ENCODE measurements at regions not wholly inside any gene's neighbourhood (a gene's known extent, or its start where the extent isn't known, plus 50 kb on each side); places are given as distances from the start of the nearest gene placed in this dataset.
"Not testable (repeated sequence)": the region's sequence is repeated elsewhere in the genome, so short reads cannot be mapped to it uniquely, and the experiment has no call there.

- not testable (repeated sequence) for H3K4me3 ChIP-seq (ENCODE audit: low read length in 3 of 3); H3K4me1 ChIP-seq (ENCODE audit: control insufficient read depth in 3 of 3, insufficient read depth in 3 of 3, low read length in 3 of 3); H3K9ac ChIP-seq (ENCODE audit: low read depth in 1 of 3, low read length in 3 of 3); H3K9me3 ChIP-seq (ENCODE audit: control insufficient read depth in 3 of 3, low read length in 3 of 3); H3K27me3 ChIP-seq (ENCODE audit: control insufficient read depth in 3 of 3, insufficient read depth in 3 of 3, low read length in 3 of 3); H3K36me3 ChIP-seq (ENCODE audit: control insufficient read depth in 3 of 3, insufficient read depth in 3 of 3, low read length in 3 of 3); H3K27ac ChIP-seq (ENCODE audit: low read depth, low read length)
These were observed 158.1 kb upstream of the CDK13 start for GRCh38 chr7:39791911-39792310.

GRCh38 chr7:39793026-39793425 lies 157.0 kb upstream of the CDK13 start:
- not testable (repeated sequence) for H3K4me1 ChIP-seq (ENCODE audit: control insufficient read depth in 3 of 3, insufficient read depth in 3 of 3, low read length in 3 of 3)

GRCh38 chr7:39793851-39794250 lies 156.2 kb upstream of the CDK13 start:
- not testable (repeated sequence) for H3K9ac ChIP-seq (ENCODE audit: low read depth in 1 of 3, low read length in 3 of 3); H3K27me3 ChIP-seq (ENCODE audit: control insufficient read depth in 3 of 3, insufficient read depth in 3 of 3, low read length in 3 of 3); H3K9me3 ChIP-seq (ENCODE audit: control insufficient read depth in 3 of 3, low read length in 3 of 3); H3K4me1 ChIP-seq (ENCODE audit: control insufficient read depth in 3 of 3, insufficient read depth in 3 of 3, low read length in 3 of 3); H3K27ac ChIP-seq (ENCODE audit: low read depth, low read length); H3K4me3 ChIP-seq (ENCODE audit: low read length in 3 of 3); H3K36me3 ChIP-seq (ENCODE audit: control insufficient read depth in 3 of 3, insufficient read depth in 3 of 3, low read length in 3 of 3)

More at GRCh38 chr7:39793026-39793425, 157.0 kb upstream of the CDK13 start:
- H3K27ac ChIP-seq (ENCODE audit: low read depth, low read length); H3K4me3 ChIP-seq (ENCODE audit: low read length in 3 of 3); H3K9ac ChIP-seq (ENCODE audit: low read depth in 1 of 3, low read length in 3 of 3); H3K9me3 ChIP-seq (ENCODE audit: control insufficient read depth in 3 of 3, low read length in 3 of 3); H3K27me3 ChIP-seq (ENCODE audit: control insufficient read depth in 3 of 3, insufficient read depth in 3 of 3, low read length in 3 of 3); H3K36me3 ChIP-seq (ENCODE audit: control insufficient read depth in 3 of 3, insufficient read depth in 3 of 3, low read length in 3 of 3): not testable (repeated sequence)

GRCh38 chr7:39796947-39797346 lies 153.1 kb upstream of the CDK13 start:
- not testable (repeated sequence) for H3K36me3 ChIP-seq (ENCODE audit: control insufficient read depth in 3 of 3, insufficient read depth in 3 of 3, low read length in 3 of 3); H3K9me3 ChIP-seq (ENCODE audit: control insufficient read depth in 3 of 3, low read length in 3 of 3); H3K4me3 ChIP-seq (ENCODE audit: low read length in 3 of 3); H3K27ac ChIP-seq (ENCODE audit: low read depth, low read length); H3K9ac ChIP-seq (ENCODE audit: low read depth in 1 of 3, low read length in 3 of 3); H3K27me3 ChIP-seq (ENCODE audit: control insufficient read depth in 3 of 3, insufficient read depth in 3 of 3, low read length in 3 of 3); H3K4me1 ChIP-seq (ENCODE audit: control insufficient read depth in 3 of 3, insufficient read depth in 3 of 3, low read length in 3 of 3)

- H3K9me3 ChIP-seq (ENCODE audit: control insufficient read depth in 3 of 3, low read length in 3 of 3) = not testable (repeated sequence)
These were observed 152.0 kb upstream of the CDK13 start for GRCh38 chr7:39798077-39798476.

DNA sequence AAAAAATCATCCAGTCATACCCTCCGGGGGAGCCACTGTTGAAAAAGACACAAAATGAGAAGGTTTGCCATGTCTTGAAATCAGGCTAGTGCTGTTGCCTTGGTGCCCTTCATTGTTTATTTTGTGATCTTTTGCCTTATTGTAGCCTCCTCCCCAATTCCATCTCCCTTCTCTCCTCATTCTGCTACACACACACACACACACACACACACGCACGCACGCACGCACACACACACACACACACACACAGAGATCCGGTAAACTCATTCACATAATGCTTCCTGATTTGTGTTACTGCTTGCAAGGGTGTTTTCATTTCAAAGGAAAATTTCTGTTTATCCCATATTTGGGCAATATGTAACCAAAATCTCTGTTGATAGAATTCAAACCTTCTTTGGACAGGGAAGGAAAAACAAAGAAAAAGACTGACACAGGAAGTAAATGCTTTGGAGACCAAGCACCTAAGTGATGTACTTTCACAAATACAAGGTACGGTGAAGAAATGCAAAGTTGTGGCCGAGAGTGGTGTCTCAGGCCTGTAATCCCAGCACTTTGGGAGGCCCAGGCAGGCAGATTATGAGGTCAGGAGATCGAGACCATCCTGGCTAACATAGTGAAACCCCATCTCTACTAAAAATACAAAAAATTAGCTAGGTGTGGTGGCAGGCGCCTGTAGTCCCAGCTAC lies 141.1 kb upstream of the CDK13 start:
- H3K27ac ChIP-seq (ENCODE audit: low read depth, low read length) = no peak overlapping the region
- no peaks in the 10 kb centered on the region for H3K9me3 ChIP-seq (ENCODE audit: control insufficient read depth in 3 of 3, low read length in 3 of 3)
- H3K36me3 ChIP-seq (ENCODE audit: control insufficient read depth in 3 of 3, insufficient read depth in 3 of 3, low read length in 3 of 3) = no peaks in the 10 kb centered on the region
- H3K4me3 ChIP-seq (ENCODE audit: low read length in 3 of 3) = no peak overlapping the region
- H3K4me1 ChIP-seq (ENCODE audit: control insufficient read depth in 3 of 3, insufficient read depth in 3 of 3, low read length in 3 of 3) = no peaks in the 10 kb centered on the region
- no peak overlapping the region for H3K9ac ChIP-seq (ENCODE audit: low read depth in 1 of 3, low read length in 3 of 3)
- H3K27me3 ChIP-seq (ENCODE audit: control insufficient read depth in 3 of 3, insufficient read depth in 3 of 3, low read length in 3 of 3) = no peaks in the 10 kb centered on the region

More at GRCh38 chr7:39798077-39798476, 152.0 kb upstream of the CDK13 start:
- H3K9ac ChIP-seq (ENCODE audit: low read depth in 1 of 3, low read length in 3 of 3); H3K36me3 ChIP-seq (ENCODE audit: control insufficient read depth in 3 of 3, insufficient read depth in 3 of 3, low read length in 3 of 3); H3K27ac ChIP-seq (ENCODE audit: low read depth, low read length); H3K27me3 ChIP-seq (ENCODE audit: control insufficient read depth in 3 of 3, insufficient read depth in 3 of 3, low read length in 3 of 3); H3K4me1 ChIP-seq (ENCODE audit: control insufficient read depth in 3 of 3, insufficient read depth in 3 of 3, low read length in 3 of 3); H3K4me3 ChIP-seq (ENCODE audit: low read length in 3 of 3): not testable (repeated sequence)

DNA sequence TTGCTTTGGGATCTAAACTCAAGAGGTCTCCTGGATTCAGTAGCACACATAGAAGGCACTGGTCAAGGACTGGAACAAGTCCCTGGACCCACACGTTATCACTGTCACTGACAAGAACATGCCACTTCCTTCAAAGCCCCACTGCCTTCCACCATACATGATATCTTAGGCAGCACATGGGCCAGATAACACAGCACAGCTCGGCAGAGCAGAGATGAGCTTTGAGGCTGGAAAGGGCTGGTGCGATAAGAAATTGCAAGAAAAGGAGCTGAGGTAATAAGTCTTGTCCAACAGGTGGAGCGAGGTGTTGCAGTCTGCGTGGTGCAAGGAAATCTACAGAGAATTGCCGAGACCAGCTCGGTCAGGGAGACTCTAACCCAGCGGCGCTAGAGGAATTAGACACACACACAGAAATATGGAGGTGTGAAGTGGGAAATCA lies 139.8 kb upstream of the CDK13 start:
- Histone ChIP-seq H3K9me3 (ENCODE audit: control insufficient read depth in 3 of 3, low read length in 3 of 3) (no peaks in the 10 kb centered on the region), H3K27me3 (ENCODE audit: control insufficient read depth in 3 of 3, insufficient read depth in 3 of 3, low read length in 3 of 3) (no peaks in the 10 kb centered on the region), H3K9ac (ENCODE audit: low read depth in 1 of 3, low read length in 3 of 3) (no peak overlapping the region), H3K4me1 (ENCODE audit: control insufficient read depth in 3 of 3, insufficient read depth in 3 of 3, low read length in 3 of 3) (no peaks in the 10 kb centered on the region), H3K36me3 (ENCODE audit: control insufficient read depth in 3 of 3, insufficient read depth in 3 of 3, low read length in 3 of 3) (no peaks in the 10 kb centered on the region), H3K27ac (ENCODE audit: low read depth, low read length) (no peak overlapping the region), H3K4me3 (ENCODE audit: low read length in 3 of 3) (no peak overlapping the region)

GRCh38 chr7:39810710-39811109 lies 139.3 kb upstream of the CDK13 start:
- H3K4me3 ChIP-seq (ENCODE audit: low read length in 3 of 3) = no peak overlapping the region
- H3K36me3 ChIP-seq (ENCODE audit: control insufficient read depth in 3 of 3, insufficient read depth in 3 of 3, low read length in 3 of 3) = no peaks in the 10 kb centered on the region
- no peaks in the 10 kb centered on the region for H3K9me3 ChIP-seq (ENCODE audit: control insufficient read depth in 3 of 3, low read length in 3 of 3)
- H3K9ac ChIP-seq (ENCODE audit: low read depth in 1 of 3, low read length in 3 of 3) = no peak overlapping the region
- no peak overlapping the region for H3K27ac ChIP-seq (ENCODE audit: low read depth, low read length)
- no peaks in the 10 kb centered on the region for H3K4me1 ChIP-seq (ENCODE audit: control insufficient read depth in 3 of 3, insufficient read depth in 3 of 3, low read length in 3 of 3)
- H3K27me3 ChIP-seq (ENCODE audit: control insufficient read depth in 3 of 3, insufficient read depth in 3 of 3, low read length in 3 of 3) = no peaks in the 10 kb centered on the region

- Histone ChIP-seq H3K36me3 (ENCODE audit: control insufficient read depth in 3 of 3, insufficient read depth in 3 of 3, low read length in 3 of 3) (no peaks in the 10 kb centered on the region), H3K4me1 (ENCODE audit: control insufficient read depth in 3 of 3, insufficient read depth in 3 of 3, low read length in 3 of 3) (no peaks in the 10 kb centered on the region), H3K9ac (ENCODE audit: low read depth in 1 of 3, low read length in 3 of 3) (no peak overlapping the region), H3K27ac (ENCODE audit: low read depth, low read length) (no peak overlapping the region), H3K9me3 (ENCODE audit: control insufficient read depth in 3 of 3, low read length in 3 of 3) (no peaks in the 10 kb centered on the region), H3K27me3 (ENCODE audit: control insufficient read depth in 3 of 3, insufficient read depth in 3 of 3, low read length in 3 of 3) (peaks cover 0 to under 1% (median 0%) of the 10 kb centered on the region in 3 donors), H3K4me3 (ENCODE audit: low read length in 3 of 3) (no peak overlapping the region)
These were observed 138.9 kb upstream of the CDK13 start for GRCh38 chr7:39811161-39811614.

GRCh38 chr7:39816462-39817060 lies 133.5 kb upstream of the CDK13 start:
- no peaks in the 10 kb centered on the region for H3K9me3 ChIP-seq (ENCODE audit: control insufficient read depth in 3 of 3, low read length in 3 of 3)
- H3K9ac ChIP-seq (ENCODE audit: low read depth in 1 of 3, low read length in 3 of 3) = no peak overlapping the region
- H3K4me1 ChIP-seq (ENCODE audit: control insufficient read depth in 3 of 3, insufficient read depth in 3 of 3, low read length in 3 of 3) = no peaks in the 10 kb centered on the region
- no peak overlapping the region for H3K4me3 ChIP-seq (ENCODE audit: low read length in 3 of 3)
- peaks cover 0 to 3% (median 0%) of the 10 kb centered on the region in 3 donors for H3K27me3 ChIP-seq (ENCODE audit: control insufficient read depth in 3 of 3, insufficient read depth in 3 of 3, low read length in 3 of 3)
- H3K36me3 ChIP-seq (ENCODE audit: control insufficient read depth in 3 of 3, insufficient read depth in 3 of 3, low read length in 3 of 3) = no peaks in the 10 kb centered on the region
- H3K27ac ChIP-seq (ENCODE audit: low read depth, low read length) = no peak overlapping the region
